GM18868 (cell line): ENCODE measurements at regions not wholly inside any gene's neighbourhood (a gene's known extent, or its start where the extent isn't known, plus 50 kb on each side); places are given as distances from the start of the nearest gene placed in this dataset.

Experiments
- ATAC-seq: cut with Tn5 transposase; IDR thresholded peaks from one replicate; pipeline ENCODE4 v1.9.1; 2021; ENCODE audit warnings: mild to moderate bottlenecking, moderate library complexity; ENCODE audit not compliant: unreplicated experiment

DNA sequence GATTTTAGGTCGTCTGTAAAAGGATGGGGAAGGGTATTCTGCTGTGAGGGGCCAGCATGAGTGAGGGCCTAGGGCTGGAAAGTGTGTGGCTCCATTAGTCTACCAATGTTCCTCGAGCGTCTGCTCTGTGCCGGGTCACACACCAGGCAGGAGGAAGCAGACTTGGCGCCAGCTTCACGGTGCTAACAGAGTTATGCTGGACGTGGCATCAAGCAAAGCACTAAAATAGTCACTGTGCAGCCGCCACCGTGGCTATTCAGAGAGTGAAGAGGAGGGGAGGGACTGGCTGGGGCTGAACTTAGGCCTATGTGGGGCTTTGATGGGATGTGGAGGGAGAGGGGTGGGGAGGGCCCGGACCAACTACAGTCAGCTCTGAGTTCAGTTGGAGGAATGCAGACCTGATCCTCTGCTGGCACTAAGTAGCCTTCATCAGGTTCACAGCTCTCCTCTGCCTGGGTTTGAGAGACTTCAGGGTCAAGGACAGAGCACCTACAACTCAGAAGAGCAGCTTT is 83.9 kb upstream of the MSX1 start:
- ATAC-seq: no peak

DNA sequence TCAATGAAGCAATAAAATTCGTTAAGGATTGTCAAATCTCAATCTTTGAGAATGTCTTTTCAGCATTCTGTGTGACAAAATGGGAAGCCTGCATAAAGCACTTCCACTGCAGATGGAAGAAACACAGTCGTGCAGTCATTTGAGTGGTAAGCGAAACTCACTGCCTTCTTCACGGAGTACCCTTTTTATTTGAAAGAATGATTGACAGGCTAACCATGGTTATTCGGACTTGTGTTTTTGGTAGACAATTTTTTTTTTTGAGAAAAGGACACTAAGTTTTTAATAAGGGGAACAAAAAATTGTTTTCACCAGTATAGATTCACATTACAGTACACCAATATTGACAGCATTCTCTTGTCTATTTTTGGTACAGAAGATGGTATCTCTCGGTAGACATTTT is 86.9 kb upstream of the MSX1 start:
- no peak for ATAC-seq

DNA sequence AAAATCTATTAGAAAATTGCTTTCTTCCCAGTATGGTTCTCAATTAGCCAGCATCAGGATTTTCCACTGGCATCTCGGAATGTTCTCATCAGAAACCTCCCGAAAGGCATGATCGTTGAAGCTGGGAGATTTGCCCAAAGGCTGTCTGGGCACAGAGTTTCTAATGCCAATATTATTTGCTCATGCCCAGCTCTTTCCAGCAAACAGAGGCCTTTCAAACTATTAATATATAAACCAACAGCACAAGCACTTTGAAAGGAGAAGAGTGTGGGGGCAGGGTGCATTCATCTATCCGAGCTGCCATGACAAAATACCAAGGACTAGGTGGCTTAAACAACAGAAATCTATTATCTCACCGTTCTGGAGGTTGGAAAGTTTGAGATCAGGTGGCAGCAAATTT is 88.3 kb upstream of the MSX1 start:
- ATAC-seq: no peak

DNA sequence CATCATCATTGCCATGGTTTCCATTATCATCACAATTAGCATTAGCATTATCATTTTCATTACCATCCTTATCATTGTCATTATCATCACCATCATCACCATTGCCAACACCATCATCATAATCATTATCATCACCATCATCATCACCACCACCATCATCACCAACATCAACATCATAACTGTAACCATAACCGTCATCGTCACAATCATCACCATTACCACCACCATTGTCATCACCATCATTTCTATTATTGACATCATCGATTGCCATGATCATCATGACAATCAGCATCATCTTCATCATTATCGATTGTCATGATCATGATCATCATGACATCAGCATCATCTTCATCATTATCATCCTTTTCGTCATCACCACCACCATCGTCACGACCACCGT is 88.9 kb upstream of the MSX1 start:
- no peak for ATAC-seq

DNA sequence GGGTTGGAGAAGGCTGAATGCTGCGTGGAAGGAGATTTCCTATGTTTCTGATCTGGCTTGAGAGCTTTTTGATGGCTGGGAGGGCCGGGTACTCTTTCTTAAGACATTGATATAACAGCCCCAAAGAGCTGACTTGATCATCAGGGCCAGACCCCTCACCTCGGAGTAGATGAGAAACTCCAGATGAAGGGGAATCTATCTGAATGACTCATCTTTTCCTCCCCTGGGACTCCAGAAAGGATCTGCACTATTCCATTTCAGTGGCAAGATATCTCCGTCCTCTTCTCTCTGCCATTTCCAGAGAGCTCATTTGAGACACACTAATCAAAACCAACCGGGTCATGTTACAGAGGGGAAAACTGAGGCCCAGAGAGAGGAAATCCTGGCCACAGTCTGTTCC is 92.9 kb upstream of the MSX1 start:
- ATAC-seq: no peak

DNA sequence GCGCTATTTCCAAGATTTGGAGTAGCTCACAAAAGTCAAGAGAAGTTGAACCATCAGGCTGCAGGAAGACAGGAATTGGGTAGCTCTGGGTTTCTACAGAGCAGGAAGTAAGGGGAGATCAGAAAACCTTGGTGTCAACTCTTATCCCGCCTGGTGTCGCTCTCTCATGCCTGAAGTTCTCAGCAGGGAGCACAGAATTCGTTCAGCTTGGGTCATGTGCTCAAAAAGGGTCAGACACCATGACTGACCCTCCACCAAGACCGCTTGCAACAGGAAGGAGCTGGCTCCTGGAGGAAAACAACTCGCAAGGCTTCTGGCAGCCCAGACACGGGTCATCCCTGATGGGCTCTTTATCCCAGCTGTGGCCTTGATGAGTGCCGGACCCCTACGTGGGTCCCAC is 93.7 kb upstream of the MSX1 start:
- no peak for ATAC-seq

DNA sequence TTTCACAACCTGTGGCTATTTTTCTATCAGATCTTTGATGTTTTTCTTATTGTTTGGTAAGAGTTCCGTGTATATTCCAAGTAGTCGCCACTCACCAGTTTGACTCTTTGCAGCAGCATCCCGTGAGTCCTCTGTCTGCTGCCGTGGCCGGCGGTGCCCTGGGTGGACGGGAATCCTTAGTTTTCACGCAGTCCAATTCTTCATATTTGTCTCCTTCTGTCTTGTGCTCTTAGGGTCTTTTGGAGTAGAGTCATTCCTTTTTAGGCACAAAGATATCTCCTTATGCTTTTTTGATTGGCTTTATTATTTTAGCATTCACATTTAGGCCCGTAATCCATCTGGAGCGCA is 94.9 kb upstream of the MSX1 start:
- no peak for ATAC-seq

DNA sequence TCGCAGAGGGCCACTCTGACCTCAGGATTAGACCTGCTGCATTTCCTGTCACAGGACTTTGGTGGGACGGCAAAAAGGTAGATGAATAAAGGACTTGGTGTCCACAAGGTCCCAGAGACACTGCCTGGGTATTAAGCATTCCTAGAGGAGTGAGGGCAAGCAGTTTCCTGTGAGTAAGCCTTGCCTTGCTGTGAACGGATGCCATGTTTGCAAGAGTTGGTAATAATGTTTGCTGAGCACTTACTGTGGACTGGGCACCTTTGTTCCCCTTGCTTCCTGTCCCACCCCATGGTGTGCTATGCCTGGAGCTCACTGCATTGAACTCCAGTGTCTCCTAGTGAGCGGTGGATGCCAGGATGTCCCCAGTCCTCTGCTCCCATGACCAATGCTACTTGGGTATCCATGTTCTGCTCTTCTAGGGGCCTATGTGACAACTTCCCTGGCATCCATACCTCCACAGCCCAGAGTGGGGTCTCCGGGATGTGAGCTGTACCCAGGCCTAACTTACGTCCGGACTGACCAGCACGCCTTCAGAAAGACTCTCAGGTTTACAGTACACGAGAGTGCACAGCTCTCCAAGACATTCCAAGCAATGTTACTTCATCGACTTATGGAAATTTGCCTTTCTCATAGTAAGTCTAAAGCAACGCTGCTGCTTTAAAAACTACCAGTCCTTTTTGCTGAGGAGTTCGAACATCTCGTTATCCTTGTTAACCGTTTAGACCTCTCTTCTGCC is 95.5 kb upstream of the MSX1 start:
- no peak for ATAC-seq

DNA sequence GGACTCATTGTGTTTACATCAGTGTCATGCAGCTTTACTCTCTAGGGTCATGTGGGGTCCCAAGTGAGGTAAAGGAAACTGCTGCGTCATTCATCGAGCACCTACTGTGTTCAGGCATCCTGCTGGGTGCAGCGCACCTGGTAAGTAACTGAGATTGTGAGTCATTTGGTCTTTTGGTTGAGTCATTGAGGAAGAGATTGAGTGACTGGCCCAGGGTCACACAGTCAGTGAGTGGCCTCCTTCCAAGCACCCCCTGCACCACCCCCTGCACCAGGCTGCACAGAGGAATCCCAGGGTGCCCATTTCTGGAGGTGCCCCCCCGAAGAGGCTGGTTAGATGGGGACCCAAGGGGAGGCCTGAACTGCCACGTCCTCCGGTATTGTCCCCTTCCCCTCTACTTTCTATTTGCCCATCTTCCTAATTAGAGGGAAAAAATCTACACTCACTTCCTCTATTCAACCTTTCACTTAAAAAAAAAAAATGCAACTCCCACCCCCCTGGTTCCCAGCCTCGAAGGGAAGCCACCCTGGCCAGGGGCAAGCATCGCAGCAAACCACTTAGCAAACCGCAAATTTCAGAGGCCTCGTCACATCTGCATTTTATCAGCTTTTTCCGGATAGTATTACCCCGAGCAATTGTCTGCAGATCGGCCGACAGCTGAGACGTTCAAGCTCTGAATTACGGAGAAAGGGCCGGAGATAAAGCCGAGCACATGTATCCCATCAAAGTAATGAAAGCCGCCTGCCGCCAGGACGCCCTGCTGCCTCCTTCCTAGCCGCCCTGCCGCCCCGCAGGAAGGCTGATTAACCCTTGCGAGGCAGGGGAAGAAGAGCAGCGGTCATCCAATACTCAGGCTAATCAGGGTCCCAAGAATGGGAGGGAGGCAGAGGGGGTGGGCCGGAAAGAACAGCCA is 96.3 kb upstream of the MSX1 start:
- ATAC-seq: peak; percentile 87

DNA sequence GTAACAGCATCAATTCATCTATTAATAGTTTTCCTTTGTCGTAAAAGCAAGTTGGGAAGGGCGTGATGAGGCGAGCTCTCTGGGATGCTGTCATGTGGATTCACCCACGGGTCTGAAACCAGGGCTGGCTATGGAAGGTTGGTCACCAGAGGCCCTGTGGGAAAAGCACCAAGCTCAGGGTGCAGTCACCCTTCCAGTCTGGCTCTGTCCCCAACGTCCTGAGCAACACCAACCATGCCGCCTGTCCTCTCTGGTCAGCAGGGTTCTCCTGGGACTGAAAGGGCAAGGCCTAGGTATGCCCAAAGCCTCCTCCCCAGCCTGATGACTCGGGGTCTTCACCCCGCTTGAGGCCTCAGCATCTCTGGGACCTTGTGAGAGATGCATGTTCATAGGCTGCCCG is 97.2 kb upstream of the MSX1 start:
- ATAC-seq: no peak

DNA sequence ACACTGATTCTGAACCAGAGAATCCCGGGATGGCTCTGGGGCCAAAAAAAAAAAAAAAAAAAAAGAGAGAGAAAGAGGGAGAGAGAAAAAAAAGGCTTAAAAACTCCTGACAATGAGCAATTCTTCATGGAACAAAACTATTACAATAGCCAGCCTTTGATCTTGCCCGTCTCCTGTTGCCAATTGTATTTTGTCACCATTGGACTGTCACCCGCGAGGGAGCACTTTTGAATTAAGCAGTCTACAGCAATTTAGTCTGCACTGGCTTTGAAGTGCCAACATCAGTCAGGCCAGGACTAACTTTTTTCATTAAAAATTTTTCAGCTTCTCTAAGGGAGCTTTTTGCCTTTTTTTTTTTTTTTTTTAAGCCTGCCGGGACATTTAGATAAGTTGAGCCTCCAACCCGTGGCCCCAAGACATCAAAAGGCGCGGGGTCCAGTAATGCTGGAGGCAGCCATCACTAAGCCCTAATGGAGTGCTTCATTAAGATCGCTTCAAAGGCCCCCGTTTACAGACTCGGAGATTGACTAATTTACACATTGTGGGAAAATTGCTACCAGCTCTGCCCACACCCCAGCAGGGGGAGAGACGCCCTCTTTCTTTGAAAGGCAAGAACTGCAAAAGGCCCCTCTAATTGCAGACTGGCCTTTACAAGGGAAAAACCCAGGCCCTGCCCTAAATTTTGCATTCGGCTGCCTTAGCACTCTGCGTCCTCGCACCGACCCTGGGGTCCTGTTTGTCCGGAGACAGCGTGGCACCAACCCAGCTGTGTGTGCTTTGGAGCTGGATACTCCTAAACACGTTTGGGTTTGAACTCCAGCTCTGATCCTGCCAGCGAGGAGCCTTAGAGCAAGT is 98.1 kb upstream of the MSX1 start:
- no peak for ATAC-seq

DNA sequence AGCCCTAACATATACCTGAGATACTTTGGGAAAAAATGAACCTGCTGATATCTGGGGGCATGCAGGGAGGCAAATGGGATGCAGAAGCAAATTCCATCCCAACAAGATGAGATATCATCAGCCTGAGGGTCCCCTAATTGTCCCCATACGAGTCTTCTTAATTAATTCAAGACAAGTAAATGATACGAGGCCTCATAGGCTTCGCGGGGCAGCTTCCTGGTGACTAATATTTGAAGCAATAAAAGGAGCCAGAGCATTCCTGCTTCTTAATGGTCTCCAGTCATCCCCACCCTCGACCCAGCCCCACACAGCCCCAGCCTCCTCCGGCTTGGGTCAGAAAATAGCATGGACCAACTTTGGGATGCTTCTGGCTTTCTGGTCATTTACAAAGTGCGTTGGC is 99.6 kb upstream of the MSX1 start:
- ATAC-seq: no peak

DNA sequence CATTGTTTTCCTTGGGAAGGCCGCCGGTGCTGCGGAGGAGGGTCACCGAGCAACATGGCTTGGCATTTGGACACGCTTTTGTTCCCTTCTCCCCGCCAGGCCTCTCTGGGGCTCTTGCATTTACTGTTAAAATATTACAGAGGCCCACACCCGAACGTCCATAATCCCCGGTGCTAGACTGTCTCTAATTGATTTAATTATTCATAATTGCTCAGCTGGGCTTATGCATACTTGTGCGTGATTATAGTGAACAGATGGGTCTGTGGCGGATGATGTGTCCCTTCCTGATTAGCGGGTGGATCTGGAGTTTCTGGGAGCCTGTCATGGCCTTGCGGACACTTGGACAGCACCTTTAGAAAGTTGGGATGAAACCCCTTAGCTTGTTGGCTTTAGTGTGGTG is 100.2 kb upstream of the MSX1 start:
- ATAC-seq: no peak

DNA sequence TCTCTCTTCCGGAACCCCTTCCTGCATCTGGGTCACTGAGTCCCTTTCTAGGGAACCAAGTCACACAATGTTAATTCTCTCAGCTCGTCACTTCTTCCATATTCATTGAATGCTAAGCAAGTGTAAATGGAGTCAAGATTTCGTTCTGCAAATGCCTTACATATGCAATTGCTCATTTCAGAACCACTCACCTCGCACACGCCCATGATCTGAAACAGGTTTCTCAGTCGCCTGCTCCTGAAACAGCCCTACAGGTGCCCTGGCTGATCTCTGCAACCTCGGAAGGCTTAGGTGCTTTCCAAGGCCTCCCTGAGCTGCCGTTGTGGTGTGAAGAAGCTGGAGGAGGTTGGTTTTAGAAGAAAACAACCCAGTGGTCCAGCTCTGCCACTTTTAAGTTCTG is 100.8 kb upstream of the MSX1 start:
- peak; percentile 48 for ATAC-seq

DNA sequence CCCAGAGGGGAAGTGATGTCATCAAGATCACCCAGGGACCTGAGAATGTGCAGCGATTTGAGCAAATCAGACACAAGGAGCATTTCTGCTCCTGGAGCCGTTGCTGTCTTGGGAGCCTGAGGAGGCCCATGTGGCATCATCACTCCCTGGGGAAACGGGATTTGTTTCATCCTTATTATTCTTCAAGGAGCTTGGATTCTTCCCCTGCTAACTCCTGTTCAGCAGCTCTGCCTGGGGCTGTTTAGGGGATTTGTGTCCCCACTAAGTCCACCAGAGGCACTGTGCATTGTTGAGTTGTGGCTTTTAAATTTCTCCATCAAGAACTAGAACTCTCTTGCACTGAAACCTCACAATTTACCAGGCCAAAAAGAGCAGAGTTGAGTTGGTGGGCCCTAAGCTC is 104.2 kb upstream of the MSX1 start:
- no peak for ATAC-seq

DNA sequence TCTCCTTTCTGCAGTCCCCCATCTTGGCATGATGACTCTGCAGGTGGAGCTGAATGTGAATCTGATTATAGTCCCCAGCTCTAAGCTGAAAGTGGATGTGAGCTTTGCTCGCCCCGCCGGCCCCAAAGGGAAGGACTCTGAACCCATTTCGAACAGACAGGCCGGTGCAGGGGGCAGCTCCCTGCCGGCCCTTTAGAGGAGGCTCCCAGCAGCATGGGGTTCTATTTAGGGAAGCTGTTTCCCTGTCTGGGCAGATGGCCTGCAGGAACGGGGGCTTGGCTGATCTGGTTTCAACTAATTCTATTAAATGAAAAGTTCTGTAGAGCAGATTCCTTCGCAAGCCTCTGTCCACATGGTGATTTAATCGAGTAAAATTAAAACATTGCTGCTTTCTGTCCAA is 104.8 kb upstream of the MSX1 start:
- no peak for ATAC-seq

DNA sequence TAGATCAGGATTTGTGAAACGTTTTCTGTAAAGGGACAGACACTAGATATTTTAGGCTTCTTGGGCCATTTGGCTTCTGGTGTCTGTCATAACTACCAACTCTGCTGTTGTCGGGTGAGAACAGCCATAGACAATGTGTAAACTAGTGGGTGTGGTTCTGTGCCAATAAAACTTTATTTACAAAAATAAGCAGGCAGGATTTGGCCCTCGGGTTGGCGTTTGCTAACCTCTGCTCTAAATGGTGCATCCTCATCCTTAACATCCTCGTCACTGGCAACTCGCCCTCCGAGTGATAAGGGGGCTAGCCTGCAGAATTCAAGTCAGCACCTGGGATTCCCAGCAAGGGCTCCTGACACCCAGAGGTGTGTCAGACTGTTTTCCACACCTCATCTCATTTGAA is 105.8 kb upstream of the MSX1 start:
- no peak for ATAC-seq

DNA sequence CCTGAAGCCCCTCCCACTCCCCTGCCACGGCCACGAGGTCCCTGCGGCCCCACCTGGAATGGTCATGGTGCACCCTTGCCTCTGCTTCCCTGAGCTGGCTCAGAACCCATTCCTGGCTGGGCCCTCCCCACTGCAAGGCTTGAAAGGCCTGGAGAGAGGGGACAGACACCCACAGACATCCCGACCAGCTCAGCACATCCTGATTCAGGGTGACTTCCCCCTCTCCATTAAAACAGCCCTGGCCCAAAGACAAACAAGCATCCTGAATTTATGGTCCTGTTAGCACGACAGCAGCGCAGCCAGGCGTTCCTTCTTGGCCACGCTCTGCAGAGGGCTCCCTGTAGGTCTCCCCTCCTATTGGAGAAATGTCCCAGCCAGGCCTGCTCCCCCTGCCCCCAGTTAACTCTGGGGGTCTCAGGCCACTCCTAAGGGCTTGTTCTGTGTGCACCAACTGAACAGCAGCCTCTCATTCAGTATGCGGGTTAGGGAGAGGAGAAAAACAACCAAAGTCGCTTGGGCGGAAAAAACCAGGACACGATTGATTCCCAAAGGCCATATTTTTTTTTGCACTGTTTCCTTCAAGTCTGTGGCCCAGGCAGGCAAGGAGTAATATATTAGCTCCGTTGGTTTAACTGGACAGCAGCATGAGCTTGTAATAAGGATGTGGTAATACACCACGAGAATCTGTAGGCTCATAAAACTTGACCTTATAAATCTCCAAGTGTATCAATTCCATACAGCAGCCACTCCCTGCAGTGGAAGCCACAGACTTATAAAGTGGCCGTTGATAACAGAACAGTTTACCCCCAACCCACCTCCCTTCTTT is 106.7 kb upstream of the MSX1 start:
- no peak for ATAC-seq

DNA sequence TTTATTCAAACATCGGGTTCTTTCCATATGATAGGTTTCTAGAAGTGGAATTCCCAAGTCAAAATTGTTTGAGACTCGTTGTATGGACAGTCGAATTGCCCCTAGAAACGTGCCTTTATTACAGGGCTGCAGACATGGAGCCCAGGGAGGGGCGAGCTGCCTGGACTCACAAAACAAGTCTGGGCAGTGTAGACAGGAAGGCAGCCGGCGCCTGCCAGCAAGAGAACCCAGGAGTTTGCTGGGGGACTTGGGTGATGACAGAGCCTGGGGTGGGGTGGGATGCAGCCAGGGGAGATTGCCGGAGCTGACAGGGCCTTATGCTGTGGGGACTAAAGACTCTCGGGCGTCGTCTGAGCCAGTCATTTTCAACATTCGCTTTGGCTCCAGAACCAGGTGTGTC is 107.4 kb upstream of the MSX1 start:
- ATAC-seq: no peak

DNA sequence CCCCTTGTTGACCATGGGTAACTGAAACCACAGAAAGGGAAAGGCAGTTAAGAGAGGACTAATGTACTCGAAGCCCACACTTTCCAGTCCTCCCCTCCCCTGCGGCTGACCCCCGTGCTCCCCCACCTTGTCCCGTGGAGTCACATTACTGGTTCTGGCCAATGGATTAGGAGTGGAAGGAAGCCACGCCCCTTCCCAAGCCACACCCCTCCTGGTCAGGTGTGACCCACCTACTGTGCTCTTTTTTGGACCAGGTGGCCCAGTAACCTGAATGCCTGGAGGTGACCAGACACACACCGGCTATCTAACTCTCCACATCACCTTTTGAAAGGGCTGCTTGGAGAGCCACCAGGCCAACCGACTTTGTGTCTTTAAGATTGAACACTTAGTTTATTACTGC is 109.3 kb upstream of the MSX1 start:
- ATAC-seq: no peak

DNA sequence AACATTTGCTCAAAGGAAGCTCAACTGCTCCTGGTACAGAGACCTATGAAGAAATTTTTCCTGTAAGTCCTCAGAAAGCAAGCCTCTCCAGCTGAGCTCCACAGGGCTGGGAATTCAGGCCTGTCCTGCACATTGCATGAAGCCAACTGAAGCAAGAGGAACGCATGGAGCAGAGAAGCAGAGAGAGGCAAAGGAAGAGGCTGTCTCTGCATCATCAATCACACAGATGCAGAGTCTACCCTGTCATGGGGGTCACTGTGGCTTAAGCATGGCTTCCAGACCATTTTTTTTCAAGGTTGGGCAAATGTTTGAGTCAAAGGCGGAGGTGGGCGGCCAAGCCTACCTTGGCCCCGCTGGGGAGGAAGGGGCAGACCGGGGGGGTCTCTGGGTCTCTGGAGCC is 110.3 kb upstream of the MSX1 start:
- no peak for ATAC-seq
